ENCODE measurements at regions not wholly inside any gene's neighbourhood (a gene's known extent, or its start where the extent isn't known, plus 50 kb on each side); places are given as distances from the start of the nearest gene placed in this dataset.
"Not testable (repeated sequence)": the region's sequence is repeated elsewhere in the genome, so short reads cannot be mapped to it uniquely, and the experiment has no call there.

GRCh38 chr3:102688556-102688930 lies 253.7 kb downstream of the ZPLD1 start:
- no peak for DNase-seq

DNA sequence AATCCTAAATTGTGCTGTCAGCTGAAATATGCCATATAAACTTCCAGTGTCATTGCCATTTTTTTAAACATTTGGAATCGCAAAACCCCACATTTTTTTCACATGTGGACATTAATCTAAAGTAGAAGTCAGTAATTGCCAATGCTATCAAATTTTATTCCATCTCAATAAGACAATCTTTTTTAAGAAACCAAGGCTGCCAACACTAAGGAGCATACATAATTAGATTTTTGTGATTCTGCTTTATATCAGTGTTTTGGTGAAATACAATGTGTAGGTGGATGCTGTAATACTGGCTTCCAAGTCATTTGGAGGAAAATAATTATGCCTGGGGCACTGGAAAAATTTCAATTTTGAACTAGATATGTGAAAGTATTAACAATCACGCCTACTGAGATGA lies 256.7 kb downstream of the ZPLD1 start:
- no peak for DNase-seq

DNA sequence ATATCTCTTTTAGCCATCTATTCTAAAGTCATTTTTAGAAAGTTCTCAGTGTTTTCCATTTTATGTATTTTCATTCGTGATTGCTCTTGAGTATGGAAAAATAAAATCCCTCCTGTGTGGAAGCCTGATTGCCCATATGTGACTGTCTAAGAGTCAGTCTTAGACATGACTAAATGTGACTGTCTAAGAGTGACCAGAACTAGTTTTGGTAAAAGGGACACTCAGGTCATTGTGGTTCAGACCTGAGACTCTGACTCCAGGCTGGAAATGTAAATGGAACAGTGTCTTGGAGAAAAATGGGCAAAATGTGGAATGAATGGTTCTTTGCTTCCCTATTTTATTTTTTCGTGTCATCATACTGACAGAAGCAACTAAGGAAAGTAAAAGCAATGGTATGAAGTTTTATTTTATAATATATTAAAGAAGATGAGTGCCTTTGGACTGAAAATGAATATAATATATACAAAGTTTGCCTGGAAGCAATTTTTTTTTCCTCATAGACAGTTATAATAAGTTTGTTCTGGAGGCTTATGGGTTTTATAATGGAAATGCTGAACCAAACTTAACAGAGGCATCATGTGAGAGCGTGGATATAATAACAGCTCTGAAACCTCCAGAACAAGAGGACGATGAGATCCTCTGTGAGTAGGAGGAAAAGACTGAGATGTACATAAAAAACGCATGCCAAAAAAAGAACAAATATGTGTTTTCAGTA lies 264.4 kb downstream of the ZPLD1 start:
- DNase-seq = no peak

- no peak for DNase-seq
Measured at GRCh38 chr3:102699819-102700140, 265.0 kb downstream of the ZPLD1 start.

DNA sequence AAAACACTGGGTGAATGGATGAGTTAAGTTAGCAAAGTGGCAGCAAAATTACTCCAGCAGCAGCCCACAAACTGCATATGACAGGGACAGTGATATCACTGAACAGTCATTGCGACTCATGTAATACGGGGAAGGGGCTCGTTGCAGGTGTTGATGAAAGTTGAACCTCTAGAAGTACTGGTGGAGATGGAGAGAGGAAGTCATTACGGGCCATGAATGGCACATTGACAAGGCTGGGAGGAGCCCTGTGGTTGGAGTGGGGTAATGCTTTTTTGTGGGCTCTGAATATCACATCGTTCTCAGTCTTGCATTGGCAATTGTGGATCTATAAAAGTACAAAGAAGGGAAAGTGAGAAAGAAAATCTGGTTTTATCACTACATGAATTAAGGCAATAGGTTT lies 278.1 kb downstream of the ZPLD1 start:
- peak; percentile 35 for DNase-seq

- no peak for DNase-seq
Measured at GRCh38 chr3:102714567-102714966, 279.8 kb downstream of the ZPLD1 start.

DNA sequence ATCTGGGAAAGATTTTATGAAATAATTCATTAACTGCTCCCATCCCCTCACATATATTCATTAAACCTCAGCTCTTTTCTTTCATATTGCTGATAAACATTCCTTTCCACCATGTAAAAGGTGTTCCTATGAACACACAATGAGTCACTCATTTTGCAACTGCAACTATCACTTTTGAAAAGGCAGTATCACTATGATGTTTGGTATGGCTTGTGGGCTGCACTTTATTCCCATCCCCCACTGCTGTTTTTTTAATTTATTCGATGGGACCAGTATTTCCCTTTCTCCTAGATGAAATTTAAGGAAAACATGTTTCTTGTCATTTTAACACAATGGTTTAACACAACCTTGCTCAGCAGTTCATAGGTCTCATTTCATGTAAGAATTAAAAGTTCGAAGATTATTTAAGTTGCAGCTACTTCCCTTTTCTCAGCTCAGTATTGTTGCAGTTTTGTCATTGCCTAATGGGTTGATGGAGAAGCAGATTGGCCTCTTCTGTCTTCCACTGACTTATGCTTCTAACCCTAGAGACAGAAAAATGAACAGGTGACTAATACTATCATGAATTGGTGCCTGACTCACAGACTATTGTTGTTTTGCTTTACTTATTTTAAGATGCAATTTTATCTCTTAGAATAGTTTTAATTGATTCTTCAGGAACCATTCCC lies 280.3 kb downstream of the ZPLD1 start:
- peak; percentile 67 for DNase-seq

GRCh38 chr3:102718651-102719050 lies 283.8 kb downstream of the ZPLD1 start:
- no peak for DNase-seq

- no peak for DNase-seq
Measured at GRCh38 chr3:102722317-102722716, 287.5 kb downstream of the ZPLD1 start.

- DNase-seq = no peak
Measured at GRCh38 chr3:102727340-102727739, 292.5 kb downstream of the ZPLD1 start.

GRCh38 chr3:102732581-102732980 lies 297.8 kb downstream of the ZPLD1 start:
- not testable (repeated sequence) for DNase-seq

- DNase-seq = no peak
Measured at GRCh38 chr3:102733791-102734563, 299.2 kb downstream of the ZPLD1 start.

DNA sequence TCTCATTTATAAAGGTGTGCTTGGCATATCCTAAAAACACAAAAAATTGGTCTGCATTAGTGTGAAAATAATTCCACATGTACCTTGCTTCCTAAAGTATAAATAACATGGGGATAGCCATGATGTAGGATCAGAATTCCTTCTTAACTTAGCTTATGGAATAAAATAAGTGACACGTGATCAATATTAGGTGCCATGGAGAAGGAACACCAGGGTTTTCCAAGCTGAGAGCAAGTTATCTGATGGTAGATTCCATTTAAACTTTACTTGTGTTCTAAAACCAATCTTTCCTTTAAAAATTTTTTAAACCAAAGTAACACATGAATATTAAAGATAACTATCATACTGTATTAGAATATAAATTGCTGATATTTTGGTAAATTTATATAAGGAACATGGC lies 300.5 kb downstream of the ZPLD1 start:
- DNase-seq = no peak

GRCh38 chr3:102736288-102736974 lies 301.6 kb downstream of the ZPLD1 start:
- DNase-seq = no peak

DNA sequence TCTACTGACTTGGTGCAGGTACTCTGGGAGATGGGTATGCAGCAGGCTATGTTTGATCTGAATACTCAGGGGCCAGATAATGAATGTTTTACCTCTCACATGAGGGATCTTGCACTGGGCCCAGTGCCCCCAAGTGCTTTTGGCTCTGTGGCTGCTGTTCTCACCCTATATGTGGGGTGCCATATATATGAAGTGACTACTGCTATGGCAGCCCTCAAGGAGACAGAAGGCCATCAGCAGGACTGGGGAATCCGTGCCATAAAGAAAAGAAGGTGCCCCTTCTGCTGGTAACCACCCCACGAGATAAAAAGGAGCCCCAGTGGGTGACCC lies 302.1 kb downstream of the ZPLD1 start:
- no peak for DNase-seq

DNA sequence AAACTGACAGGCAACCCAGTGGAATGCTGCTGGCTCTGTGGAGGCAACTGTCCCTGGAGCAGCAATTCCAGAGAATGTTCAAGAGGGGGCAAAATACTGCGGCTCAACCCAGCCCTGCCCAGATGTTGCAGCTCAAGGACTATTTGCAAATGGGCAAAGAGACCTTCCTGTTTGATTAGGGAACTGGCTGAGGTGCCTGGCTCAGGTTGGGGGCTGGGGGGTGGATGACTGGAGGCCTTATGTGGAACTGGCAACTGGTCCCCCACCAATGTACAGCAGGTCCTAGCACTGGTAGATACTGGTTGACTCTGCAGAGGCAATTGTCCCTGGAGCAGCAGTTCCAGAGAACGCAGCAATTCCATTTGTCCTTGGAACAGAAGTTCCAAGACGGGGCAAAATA lies 302.5 kb downstream of the ZPLD1 start:
- DNase-seq = no peak

DNA sequence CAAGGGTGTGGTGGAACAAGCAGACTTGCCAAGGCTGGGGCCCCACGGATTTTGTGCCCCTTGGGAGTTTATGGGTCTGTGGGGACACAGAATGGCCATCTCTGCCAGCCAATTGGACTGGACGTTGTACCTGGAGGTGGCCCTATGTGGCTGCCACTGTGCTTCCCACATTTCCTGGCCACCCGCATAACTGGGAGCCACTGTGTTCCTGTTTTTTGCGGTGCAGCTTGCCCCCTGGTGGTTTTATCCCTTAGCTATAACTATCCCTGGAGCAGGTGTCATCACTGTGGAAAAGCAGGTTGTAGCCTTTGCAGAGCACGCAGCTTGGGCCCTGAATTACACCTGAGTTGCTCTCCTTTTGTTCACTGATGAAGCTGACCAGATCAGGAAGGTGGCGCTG lies 306.3 kb downstream of the ZPLD1 start:
- no peak for DNase-seq

GRCh38 chr3:102741694-102742093 lies 306.9 kb downstream of the ZPLD1 start:
- DNase-seq = no peak

- DNase-seq = no peak
Measured at GRCh38 chr3:102745881-102746280, 311.1 kb downstream of the ZPLD1 start.

GRCh38 chr3:102747611-102748010 lies 312.8 kb downstream of the ZPLD1 start:
- DNase-seq = no peak

DNA sequence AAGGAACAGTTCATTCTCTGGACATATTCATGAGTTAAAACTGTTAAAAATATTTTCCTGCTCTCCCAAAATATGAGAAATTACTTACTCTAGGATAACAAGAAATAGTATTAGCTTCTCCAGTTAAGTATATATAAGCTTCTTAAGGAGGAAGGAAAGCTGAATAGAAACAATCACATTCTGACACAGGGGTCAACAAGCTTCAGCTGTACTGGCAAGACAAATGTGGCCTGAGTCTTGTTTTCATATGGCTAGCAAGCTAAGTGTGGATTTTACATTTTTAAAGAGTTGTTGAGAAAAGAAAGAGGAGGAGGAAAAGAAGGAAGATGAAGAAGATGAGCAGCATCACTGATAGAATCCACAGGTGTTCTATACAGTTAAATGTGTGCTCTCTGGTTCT lies 313.8 kb downstream of the ZPLD1 start:
- no peak for DNase-seq

- DNase-seq = no peak
Measured at GRCh38 chr3:102750322-102750721, 315.5 kb downstream of the ZPLD1 start.

DNA sequence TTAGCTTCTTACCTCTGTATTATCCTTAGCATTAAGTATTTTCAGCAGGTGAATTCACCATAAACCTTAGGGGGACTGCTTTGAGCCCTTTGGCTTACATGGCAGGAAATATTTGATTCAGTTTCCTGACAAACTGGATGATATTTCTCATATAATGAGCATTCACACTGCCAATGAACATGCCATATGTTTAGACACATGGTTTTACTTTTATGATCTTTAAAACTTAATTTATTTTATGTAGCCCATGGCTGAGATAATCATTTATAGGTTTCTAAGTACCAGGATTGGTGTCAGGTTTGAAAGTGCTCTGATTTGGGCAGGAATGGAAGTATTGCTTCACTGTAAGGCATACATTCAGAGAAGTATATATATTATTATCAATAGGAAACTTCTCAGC lies 319.1 kb downstream of the ZPLD1 start:
- no peak for DNase-seq

GRCh38 chr3:102756706-102757105 lies 321.9 kb downstream of the ZPLD1 start:
- no peak for DNase-seq
